ENCODE measurements at regions not wholly inside any gene's neighbourhood (a gene's known extent, or its start where the extent isn't known, plus 50 kb on each side); places are given as distances from the start of the nearest gene placed in this dataset.

DNA sequence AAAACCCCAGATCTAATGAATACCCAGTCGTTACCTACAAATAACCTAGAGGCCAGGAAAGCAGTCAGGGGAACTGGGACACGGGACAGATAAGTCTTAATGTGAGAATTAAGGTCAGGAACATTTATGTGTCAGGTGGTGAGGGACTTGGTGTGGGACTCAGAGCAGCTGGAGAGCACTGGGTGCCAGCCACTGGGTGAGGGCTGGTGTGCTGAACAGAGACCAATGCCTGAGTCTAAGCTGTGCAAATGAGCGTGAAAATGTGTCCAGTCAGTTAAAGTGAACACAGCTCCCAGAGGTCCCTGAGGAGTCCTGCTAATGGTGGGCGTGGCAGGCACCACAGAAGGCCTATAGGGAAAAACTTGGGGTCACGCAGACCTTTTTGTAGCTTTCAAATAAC, 225.9 kb downstream of the C1D start:
- TF ChIP-seq, protein P1, sequence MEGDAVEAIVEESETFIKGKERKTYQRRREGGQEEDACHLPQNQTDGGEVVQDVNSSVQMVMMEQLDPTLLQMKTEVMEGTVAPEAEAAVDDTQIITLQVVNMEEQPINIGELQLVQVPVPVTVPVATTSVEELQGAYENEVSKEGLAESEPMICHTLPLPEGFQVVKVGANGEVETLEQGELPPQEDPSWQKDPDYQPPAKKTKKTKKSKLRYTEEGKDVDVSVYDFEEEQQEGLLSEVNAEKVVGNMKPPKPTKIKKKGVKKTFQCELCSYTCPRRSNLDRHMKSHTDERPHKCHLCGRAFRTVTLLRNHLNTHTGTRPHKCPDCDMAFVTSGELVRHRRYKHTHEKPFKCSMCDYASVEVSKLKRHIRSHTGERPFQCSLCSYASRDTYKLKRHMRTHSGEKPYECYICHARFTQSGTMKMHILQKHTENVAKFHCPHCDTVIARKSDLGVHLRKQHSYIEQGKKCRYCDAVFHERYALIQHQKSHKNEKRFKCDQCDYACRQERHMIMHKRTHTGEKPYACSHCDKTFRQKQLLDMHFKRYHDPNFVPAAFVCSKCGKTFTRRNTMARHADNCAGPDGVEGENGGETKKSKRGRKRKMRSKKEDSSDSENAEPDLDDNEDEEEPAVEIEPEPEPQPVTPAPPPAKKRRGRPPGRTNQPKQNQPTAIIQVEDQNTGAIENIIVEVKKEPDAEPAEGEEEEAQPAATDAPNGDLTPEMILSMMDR (IDR thresholded peaks at IDR 0.05), result no peak
- TF ChIP-seq POLR2A (IDR thresholded peaks at IDR 0.05), result no peak

All from adrenal gland (tissue), 5 donors.